C4-2B (cell line): ENCODE measurements at regions not wholly inside any gene's neighbourhood (a gene's known extent, or its start where the extent isn't known, plus 50 kb on each side); places are given as distances from the start of the nearest gene placed in this dataset.

Experiments used
- CTCF ChIP-seq: fragments of 450-650 bp; conservative IDR thresholded peaks from 2 replicates; pipeline ENCODE4 v1.5.1; 2017; ENCODE audit warnings: mild to moderate bottlenecking
- ZFX ChIP-seq: fragments of 450-650 bp; IDR thresholded peaks from 2 replicates; pipeline ENCODE4 v1.6.1; 2017

GRCh38 chr3:72259755-72260587, 475.0 kb upstream of the PROK2 start:
- TF ChIP-seq ZFX (no peak), CTCF (no peak)
